OCI-M2 (cell line): ENCODE measurements at regions not wholly inside any gene's neighbourhood (a gene's known extent, or its start where the extent isn't known, plus 50 kb on each side); places are given as distances from the start of the nearest gene placed in this dataset.

Source experiments
- DNase-seq: peaks from one replicate; lab custom pipeline; 2025; ENCODE audit not compliant: unreplicated experiment; lab: John Stamatoyannopoulos, UW

DNA sequence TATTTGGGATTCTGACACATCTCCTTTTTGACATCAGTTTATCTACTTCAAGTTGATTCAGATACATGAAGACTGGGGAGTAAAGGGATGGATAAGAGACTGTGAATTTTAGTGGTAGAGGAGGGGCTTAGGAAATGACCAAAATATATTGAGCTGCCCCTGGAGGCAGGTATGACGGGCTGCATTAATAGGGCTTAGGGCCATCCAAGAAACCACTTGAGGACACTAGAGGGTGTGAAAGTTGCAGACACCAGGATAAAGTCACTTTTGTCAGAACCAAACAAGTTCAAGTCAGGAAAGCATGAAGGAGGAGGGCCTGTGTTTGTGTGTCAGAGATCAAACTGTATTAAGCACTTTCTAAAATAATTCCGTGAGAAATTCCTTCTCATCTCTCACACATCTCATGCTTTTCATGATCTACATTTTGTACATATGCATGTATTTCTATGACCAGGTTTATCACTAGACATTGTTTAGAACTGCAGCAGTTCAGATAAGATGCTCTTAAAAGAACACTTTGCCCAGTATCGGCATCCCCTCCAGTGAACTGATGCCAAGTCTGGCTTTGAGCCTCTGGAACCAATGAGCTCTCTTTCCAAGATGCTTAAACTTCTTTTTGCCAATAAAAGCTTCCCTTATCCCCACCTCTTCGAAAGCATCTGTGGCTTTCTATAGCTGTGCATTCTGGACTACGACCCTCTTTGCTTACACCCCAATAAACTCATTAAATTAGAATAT is 136.9 kb downstream of the SLC38A1 start:
- no peak for DNase-seq

DNA sequence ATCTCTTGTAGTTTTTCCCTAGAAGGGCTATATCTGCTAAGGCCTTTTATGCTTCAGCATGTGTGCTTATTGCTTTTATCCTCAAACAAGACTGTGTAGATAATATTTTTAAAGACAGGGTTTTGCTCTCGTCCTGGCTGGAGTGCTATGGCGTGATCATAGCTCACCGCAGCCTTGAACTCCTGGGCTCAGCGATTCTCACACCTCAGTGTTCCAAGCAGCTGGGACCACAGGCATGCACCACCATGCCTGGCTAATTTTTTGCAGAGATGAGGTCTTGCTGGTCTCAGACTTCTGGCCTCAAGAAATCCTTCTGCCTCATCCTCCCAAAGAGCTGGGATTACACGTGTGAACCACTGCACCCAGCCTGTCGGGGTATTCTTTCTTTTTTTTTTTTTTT is 137.3 kb upstream of the SCAF11 start:
- no peak for DNase-seq

DNA sequence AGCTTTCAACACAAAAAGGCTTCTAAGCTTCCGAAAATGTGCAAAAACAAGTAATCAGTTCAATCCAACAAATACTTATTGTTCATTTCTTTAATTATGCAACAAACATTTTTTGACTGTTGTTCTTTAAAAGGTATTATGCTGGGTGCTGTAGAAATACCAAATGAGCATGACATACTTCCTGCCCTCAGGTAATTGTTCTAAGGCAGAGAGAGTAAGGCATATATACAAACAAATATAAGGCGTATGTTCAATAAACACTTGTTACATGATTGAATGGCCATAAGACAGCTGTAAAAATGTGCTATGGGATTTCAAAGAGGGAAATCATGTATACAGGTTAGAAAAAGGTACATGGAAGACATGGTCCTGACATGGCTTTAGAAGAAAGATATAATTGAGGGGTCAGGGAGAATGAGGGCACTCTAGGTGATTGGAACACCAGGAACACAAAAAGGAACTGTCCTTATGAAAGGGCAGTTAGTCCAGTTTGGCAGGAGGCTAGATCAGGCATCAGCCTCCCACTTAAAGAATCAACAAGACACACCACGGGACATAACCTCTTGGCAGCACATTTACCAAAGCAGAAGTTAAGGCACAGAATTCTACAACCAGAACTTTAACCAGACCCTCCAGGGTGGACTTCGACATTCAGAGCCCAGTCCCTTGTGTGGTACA is 135.8 kb upstream of the SCAF11 start:
- no peak for DNase-seq

DNA sequence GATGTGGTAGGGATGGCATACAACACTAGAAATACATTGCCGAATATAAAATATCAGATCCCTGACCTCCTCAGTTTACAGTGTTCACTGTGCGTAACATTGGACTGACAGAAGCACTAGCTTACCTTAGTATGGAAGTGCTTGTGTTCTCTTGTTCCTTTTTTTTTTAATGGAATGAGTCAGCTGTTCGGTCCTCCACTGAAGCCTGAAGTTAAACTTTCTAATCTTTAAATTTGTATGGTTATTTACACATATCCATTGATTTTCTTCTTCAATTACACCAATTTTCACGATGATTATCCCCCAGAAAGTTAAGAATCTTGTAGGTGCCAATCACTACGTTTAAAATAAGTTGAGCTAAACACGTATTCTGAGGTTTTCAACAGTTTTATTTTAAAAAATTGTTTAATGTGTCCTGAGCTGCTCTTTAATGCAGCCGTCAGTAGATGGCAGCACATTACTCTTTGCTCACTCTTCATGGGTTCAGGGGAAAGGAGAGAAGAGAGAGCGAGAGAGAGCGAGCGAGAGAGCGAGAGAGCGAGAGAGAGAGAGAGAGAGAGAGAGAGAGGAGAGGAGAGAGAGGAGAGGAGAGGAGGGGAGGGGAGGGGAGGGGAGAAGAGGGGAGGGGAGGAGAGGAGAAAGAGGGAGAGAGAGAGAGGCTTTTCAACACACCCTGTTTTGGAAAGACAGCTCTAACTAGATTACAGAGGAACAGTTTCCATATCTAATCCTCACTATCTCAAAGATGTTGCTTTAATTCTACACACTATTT is 134.7 kb upstream of the SCAF11 start:
- no peak for DNase-seq

DNA sequence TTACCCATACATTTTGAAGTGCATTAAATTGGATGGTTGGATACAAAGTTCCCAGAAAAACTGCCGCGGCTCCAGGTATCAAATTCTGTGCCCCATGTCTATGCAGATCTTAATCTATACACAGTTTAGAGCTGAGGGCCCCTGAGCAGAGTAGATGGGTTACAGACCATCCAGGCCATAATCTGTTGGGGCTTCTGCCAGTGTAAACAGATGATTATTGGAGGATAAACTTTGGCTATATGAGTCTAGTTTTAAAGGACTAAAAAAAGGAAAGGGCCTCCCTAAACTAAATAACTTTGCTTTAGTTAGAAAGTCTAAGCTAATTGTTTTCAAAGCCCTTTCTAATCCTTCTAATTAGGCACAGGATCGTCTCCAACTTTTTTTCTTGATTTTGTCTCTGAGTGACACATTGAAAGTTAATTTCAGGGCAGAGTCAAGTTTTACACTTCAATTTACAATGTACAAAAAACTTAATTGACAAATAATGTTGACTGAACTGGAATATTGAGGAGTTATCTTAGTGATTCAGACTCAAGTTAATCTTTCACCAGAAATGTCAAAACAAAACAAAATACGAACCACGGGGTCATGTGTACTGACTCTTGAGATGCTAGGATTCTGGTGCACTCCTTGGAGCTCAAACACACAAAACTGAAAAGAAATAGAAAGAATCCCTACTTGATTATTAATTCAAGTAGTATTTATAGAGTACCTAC is 133.9 kb upstream of the SCAF11 start:
- no peak for DNase-seq

DNA sequence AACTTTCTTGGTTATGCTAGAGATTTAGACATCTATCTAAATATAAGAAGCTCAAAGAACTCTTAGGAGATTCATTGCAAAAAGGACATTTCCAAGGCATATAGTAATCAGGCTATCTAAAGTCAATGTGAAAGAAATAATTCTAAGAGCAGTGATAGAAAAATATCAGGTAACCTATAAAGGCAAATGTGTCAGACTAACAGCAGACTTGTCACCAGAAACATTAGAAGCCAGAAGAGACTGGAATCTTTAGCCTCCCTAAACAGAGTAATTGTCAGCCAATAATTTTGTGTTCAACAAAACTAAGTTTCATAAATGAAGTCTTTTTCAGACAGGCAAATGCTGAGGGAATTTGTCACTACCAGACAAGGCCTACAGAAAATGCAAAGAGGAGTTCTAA is 122.0 kb upstream of the SCAF11 start:
- DNase-seq: no peak

DNA sequence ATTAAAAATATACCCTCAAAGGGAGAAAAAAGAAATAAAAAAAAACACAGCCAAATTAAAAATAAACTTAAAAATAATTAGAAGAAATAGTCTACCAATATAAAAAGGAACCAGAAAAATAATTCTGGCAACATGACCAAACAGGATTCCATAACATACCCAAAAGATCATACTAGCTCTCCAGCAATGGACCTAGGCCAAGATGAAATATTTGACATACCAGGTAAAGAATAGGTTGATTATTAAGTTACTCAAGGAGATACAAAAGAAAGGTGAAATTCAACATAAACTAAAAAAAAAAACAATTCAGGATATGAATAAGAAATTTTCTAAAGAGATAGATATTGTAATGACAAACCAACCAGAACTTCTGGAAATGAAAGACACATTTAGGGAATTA is 121.3 kb upstream of the SCAF11 start:
- DNase-seq: no peak

DNA sequence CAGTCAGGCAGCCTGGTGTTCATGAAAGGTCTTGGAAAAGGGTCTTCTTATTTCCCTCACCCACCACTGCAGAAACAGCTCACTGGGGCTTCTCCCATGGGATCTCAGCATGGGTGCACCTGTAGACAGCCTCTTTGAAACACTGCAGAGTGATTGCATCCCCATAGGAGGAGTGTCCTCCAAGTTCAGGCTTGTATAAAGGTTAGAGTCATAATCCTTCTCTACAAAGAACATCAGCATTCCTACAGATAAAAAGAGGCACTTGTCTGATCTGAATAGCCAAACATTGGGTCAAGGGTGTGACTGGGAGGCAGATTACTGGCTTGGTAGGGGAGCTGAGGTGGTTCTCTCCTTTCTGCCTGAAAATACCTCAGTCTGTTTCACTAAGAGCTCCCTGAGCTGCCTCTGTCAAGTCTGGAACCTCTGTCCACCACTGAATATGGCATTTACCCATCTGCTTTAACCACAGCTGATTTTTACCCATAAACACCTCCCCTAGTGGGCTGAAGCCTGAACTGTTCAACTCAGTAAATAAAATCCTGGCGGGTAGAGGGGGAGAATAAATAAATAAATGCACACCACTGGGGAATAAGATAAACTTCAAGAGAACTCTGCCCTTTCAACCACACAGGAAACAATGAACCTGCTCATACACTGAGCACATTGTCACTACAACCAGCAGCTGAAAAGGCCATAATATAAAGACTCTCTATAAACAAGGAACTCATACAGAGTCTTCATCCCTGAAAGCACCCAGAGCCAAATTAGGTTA is 120.7 kb upstream of the SCAF11 start:
- DNase-seq: no peak

DNA sequence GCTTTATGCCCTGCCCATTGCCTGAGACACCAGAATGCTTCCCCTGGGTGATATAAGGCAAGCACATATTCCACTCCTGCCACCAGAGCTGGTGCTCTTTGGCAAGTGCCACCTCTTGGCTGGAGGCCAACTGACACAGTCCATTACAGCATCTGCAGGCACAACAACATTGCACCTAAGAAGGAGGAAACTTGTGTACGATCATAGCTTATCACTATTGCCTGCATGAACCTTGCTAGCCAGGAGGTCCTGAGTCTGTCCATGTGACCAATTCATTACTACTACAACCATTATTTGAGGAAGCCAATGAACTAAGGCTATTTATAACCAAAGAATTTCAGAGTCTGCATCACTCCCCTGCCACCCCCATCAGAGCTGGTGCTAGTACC is 119.8 kb upstream of the SCAF11 start:
- no peak for DNase-seq

DNA sequence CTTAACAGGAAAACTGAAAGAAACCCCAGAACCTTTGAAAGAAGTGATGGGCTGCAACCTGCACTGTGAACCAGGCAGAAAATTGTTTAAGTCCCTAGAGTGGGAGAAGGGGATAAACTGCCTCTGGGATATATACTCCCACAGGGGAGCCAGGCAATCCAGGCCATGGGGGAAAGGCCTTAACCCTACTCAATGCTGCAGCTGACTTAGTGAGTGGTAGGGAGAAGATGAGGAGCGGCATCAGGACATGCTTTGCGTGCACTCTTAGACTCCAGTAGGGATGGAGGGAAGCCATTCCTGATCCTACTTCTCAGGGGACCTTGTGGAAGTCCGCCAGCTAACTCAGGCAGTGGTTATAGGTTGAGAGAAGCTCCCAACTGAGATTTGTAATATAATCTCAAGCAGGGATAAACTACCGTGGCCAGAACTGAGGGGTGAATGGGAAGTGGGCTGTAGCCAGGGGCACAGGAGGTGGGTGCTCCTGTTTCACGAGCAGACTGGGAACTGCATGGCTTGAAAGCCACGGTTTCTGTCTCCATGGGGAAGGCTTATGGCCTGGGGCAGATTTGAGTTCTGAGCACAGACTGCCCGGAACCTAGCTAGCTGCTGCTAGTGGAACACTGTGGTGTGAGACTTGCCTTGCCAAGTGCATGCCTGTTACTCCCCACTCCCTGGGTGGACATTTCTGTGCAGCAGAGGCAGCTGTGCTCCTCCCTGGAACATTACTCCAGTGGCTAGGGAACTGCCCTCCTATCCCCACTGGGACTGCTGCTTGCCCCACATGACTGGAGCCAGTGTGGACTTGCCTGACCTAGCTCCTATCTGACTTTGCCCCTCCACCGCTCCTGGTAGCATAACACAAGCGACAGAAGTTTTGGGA is 119.2 kb upstream of the SCAF11 start:
- DNase-seq: no peak

DNA sequence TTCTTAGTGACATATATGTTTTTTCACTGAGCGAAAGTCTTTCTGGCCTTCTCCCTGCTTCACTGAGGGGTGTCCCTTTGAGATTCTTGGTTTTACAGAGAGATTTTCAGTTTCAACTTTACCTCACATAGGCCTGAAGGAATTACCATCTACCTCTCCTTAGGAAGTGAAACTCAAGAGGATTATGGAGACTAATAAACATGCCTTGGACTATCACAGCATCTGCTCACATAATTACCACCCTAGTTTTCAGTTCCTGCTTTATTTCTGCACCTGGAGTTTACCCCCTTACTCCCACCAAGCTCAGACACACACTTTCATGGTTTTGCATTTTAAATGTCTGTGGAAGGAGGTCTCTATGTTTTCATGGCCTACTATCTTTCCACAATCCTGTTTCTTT is 118.3 kb upstream of the SCAF11 start:
- no peak for DNase-seq

DNA sequence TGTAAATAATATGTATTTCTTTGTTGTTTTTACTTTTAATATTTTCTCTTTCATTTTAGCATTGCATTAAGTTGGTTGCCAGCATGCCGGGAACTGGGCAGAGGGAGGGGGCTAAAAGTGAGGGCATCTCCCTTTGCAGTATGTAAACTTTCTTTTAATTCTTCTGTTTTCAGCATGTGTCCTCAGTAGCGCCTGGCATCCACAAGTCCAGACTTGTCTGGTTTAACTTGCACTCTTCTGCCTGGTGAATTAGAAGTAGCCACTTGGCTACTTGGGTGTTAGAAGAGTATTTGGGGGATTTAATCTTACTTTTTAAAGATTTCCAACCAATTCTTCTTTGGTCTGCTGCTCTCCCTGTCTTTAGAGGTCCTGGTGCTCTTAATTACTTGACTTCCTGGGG is 117.2 kb upstream of the SCAF11 start:
- DNase-seq: no peak

DNA sequence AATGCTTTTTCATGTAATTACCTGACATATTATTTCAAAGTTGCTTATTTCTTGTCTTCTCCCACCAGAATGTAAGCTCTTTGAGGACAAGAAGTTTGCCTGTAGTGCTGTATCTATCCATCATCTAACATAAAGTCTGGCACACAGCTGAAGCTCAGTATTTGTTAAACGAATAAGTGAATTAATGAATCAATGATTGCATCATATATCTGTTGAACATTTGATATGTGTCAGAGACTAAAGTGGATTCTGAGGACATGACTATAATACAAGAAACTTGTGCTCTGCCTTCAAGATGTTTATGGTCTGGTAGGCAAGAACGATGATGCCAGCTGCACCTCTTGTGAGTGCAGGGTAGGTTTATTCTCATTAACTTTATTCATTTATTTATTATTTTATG is 115.4 kb upstream of the SCAF11 start:
- DNase-seq: no peak

DNA sequence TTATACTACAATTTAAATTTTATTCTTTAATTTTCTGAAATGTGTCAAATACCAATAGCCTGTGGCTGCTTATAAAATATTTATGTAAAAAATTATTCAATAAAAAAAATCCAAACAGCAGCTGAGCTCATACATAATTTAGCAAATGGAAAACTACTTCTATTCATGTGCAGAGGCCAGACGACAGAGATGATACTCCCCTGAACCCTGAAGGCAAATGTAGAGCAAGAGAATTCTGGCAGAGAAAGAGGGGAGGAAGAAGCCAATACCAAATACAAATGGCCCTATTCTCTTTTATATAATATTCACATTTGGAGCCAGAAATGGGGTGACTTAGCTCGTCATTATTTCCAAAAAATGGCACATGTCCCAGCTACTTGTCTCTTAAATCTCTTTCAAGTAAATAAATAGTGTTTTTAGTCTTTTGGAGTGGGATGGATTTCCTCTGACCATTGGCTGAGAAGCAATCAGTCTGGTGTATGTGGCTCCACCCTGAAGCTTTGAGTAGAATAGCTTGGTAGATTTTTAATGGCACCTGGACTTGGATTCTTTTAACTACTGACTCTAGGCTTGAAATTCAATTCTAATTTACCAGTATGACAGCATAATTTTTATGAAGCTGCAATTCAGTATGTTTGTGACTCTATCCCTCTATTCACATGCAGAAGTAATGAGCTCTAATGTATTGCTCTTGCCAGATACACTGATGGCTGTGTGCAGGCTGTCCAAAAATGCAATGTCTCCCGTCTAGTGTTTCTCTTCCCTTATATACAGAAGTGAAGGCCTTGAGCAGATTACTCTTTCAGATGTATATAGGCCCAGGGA is 113.4 kb upstream of the SCAF11 start:
- no peak for DNase-seq

DNA sequence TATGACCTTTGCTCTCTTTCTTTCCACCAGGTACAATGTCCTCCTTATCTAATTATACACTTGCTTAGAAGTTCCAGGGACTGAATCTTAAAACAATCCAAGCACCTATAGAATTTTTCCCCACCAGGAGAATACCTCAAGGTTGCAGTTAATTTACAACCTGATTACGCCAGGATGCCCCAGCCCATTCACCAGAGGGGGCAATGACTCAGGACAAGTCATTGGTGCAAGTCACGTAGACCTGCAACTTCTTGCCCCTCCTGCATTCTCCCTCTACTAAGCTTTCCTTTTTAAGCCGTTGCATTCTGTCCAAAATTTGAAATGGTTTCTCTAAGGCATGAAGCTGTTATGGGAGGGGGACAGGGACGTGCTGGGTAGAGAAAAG is 111.1 kb upstream of the SCAF11 start:
- DNase-seq: no peak

DNA sequence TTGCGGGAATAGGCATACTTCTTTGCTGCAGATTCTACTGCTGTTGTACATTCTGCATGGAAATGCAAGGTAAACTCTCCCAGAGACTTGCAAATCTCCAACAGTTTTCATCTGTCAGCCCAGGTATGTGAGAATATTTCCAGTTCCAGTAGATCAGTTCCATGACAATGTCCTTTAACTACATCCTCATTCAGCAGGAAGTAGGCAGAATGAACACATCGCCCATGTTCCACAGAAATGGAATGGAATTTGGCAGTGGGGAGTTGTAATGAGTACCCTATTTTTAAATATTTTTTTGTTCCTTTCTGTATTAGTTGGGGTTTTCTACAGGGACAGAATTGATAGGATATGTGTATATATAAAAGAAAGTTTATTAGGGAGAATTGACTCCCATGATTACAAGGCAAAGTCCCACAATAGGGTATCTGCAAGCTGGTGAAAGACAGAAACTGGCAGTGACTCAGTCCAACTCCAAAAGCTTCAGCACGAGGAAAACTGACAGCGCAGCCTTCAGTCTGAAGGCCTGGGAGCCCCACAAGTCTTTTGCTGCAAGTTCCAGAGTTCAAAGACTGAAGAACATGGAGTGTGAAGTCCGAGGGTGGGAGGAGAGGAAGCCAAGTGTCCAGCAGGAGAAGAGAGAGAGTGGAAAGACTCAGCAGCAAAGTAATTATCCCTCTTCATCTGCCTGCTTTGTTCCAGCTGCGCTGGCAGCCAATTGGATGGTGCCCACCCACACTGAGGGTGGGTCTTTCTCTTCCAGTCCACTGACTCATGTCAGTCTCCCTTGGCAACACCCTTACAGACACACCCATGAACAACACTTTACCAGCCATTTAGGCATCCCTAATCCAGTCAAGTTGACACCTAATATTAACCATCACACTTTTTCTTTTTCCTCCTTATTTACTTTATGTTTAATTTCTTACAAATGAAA is 110.4 kb upstream of the SCAF11 start:
- no peak for DNase-seq

DNA sequence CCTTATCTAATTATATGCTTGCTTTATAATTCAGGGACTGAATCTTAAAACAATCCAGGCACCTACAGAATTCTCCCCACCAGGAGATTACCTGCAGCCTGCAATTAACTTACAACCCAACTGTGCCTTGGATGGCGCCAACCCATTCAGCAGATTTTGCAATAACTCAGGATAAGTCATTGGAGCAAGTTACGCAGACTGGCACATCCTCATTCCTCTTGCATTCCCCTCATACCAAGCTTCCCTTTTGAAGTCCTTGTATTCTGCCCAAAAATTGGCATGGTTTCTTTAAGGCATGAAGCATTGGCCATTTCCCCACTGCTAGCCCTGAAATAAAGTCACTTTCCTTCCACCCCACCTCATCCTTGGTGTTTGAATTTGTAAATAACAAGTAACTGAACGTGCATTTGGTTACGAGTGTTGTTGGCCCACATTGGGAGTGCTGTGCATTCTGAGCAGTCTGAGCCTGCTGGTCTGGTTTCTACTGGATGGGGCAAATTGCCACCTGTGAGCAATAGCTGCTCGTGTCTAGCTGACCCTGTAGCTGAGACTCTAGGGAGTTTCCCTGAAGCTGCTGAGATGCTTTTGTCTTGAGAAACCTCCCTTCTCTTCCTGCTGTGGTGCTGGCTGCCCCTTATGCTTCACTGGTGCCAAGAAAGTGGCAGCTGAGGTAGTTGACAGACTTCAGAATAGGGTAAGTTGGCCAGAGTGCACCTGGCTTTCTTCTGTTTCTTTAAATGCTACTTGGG is 99.2 kb upstream of the SCAF11 start:
- no peak for DNase-seq
